GM12878 (cell line): ENCODE measurements at regions not wholly inside any gene's neighbourhood (a gene's known extent, or its start where the extent isn't known, plus 50 kb on each side); places are given as distances from the start of the nearest gene placed in this dataset.

ENCODE experiments used
- ATAC-seq: fragments of 200-7000 bp; cut with Tn5 transposase; 3 replicates; pipeline ENCODE4 v1.9.1; 2020; ENCODE audit warnings: mild to moderate bottlenecking, moderate library complexity
- BruUV-seq: library from RNA; stranded (reverse); fragments of 400-500 nt; replicated peaks from 2 replicates; lab custom pipeline; 2021; lab: Mats Ljungman, UMichigan
- CTCF ChIA-PET: fragments of 300-600 bp; sonication (Branson Sonifier 250); formaldehyde crosslinking; extraction: SDS; loops from one replicate; lab custom pipeline; 2021; ENCODE audit warnings: inconsistent platforms; lab: Yijun Ruan, JAX
- POLR2A ChIA-PET: fragments of 350-600 bp; formaldehyde crosslinking; extraction: SDS; loops from one replicate; lab custom pipeline; 2021; ENCODE audit warnings: inconsistent platforms; lab: Charles Lee
- RAD21 ChIA-PET: fragments of 300-600 bp; sonication (Branson Sonifier 250); formaldehyde crosslinking; loops from one replicate; lab custom pipeline; 2023; ENCODE audit warnings: antibody characterized with exemption; ENCODE audit not compliant: unreplicated experiment; lab: Charles Lee
- SMC1A ChIA-PET: fragments of 300-600 bp; sonication (Branson Sonifier 250); formaldehyde crosslinking; loops from one replicate; lab custom pipeline; 2023; ENCODE audit not compliant: unreplicated experiment, uncharacterized antibody; lab: Charles Lee
- DNase-seq: peaks from one replicate; pipeline ENCODE4 v3.0.0-alpha.2; 2011; ENCODE audit warnings: low read depth, low spot score
- FAIRE-seq: peaks from 3 replicates; lab custom pipeline; 2011; peaks lifted over from hg19 to GRCh38; lab: Jason Lieb, UNC
- H2AFZ ChIP-seq: 2 replicates; pipeline ENCODE4 v1.6.0; 2011; ENCODE audit warnings: low read depth, low read length, control low read depth; ENCODE audit not compliant: control insufficient read depth
- H3K27ac ChIP-seq: 2 replicates; pipeline ENCODE4 v1.5.1; 2011; ENCODE audit warnings: control low read depth; ENCODE audit not compliant: control insufficient read depth, insufficient read depth
- H3K27me3 ChIP-seq, 2 experiments: replicated peaks in 1 of 2; 2 replicates each; pipeline versions ENCODE4 v1.6.0 to v1.6.1; 2011; ENCODE audit warnings: low read length in 1 of 2; ENCODE audit not compliant: control insufficient read depth in 2 of 2, insufficient read depth in 2 of 2
- H3K36me3 ChIP-seq, 2 experiments: 2 replicates each; pipeline ENCODE4 v1.5.1; 2011; ENCODE audit warnings: low read length in 1 of 2; ENCODE audit not compliant: control insufficient read depth in 2 of 2, insufficient read depth in 2 of 2
- H3K4me1 ChIP-seq: 2 replicates; pipeline ENCODE4 v1.6.1; 2011; ENCODE audit warnings: mild to moderate bottlenecking, low read length, moderate library complexity, mixed read lengths; ENCODE audit not compliant: control insufficient read depth, insufficient read depth
- H3K4me2 ChIP-seq: 2 replicates; pipeline ENCODE4 v1.6.0; 2011; ENCODE audit warnings: control low read depth; ENCODE audit not compliant: control insufficient read depth, insufficient read depth
- H3K4me3 ChIP-seq: fragments of 200-600 bp; sonication (generic); 2 replicates; pipeline ENCODE4 v1.5.1; 2016
- H3K79me2 ChIP-seq: 2 replicates; pipeline ENCODE4 v1.6.0; 2011; ENCODE audit warnings: low read length; ENCODE audit not compliant: control insufficient read depth, insufficient read depth
- H3K9ac ChIP-seq: 2 replicates; pipeline ENCODE4 v1.8.0; 2011; ENCODE audit warnings: low read length, control low read depth, mixed read lengths; ENCODE audit not compliant: control insufficient read depth, insufficient read depth
- H3K9me3 ChIP-seq: replicated peaks from 3 replicates; pipeline ENCODE4 v1.5.1; 2011; ENCODE audit warnings: mild to moderate bottlenecking, low read length; ENCODE audit not compliant: control insufficient read depth, insufficient read depth
- H4K20me1 ChIP-seq: 2 replicates; pipeline ENCODE4 v1.6.0; 2011; ENCODE audit not compliant: control insufficient read depth, insufficient read depth
- ETV6 ChIP-seq, 2 experiments: fragments of 450-650 bp in 1 of 2; IDR thresholded peaks in 1 of 2; conservative IDR thresholded peaks in 1 of 2; 2 replicates each; pipeline ENCODE4 v1.6.1; 2014; ENCODE audit warnings: antibody characterized with exemption in 1 of 2, borderline replicate concordance in 1 of 2, low read depth in 1 of 2, mild to moderate bottlenecking in 1 of 2, moderate library complexity in 1 of 2
- FOXM1 ChIP-seq: IDR thresholded peaks from 2 replicates; pipeline ENCODE4 v1.6.1; 2012; ENCODE audit warnings: low read depth, mild to moderate bottlenecking, inconsistent platforms, low read length, moderate library complexity
- GABPA ChIP-seq: IDR thresholded peaks from 2 replicates; pipeline ENCODE4 v1.6.1; 2014; ENCODE audit warnings: antibody characterized with exemption, low read depth, mild to moderate bottlenecking, inconsistent platforms
- IKZF2 ChIP-seq, 2 experiments: fragments of 450-650 bp; IDR thresholded peaks; 2 replicates each; pipeline ENCODE4 v1.6.1; 2017; ENCODE audit warnings: mild to moderate bottlenecking in 2 of 2, moderate library complexity in 2 of 2
- KAT2A ChIP-seq: conservative IDR thresholded peaks from 2 replicates; pipeline ENCODE4 v1.6.1; 2011; ENCODE audit warnings: low read depth, low read length; ENCODE audit not compliant: control insufficient read depth
- MEF2A ChIP-seq: IDR thresholded peaks from 2 replicates; pipeline ENCODE4 v1.6.1; 2011; ENCODE audit warnings: low read depth, mild to moderate bottlenecking, low read length, moderate library complexity; ENCODE audit not compliant: insufficient read depth
- POU2F2 ChIP-seq: IDR thresholded peaks from 3 replicates; pipeline ENCODE4 v1.6.1; 2011; ENCODE audit warnings: low read depth, mild to moderate bottlenecking, low read length, borderline replicate concordance
- RB1 ChIP-seq: fragments of 450-650 bp; formaldehyde crosslinking; IDR thresholded peaks from 2 replicates; pipeline ENCODE4 v1.6.1; 2017; ENCODE audit warnings: mild to moderate bottlenecking, borderline replicate concordance
- SUPT20H ChIP-seq: IDR thresholded peaks from 2 replicates; pipeline ENCODE4 v1.6.1; 2011; ENCODE audit warnings: low read depth, mild to moderate bottlenecking, low read length, moderate library complexity, borderline replicate concordance; ENCODE audit not compliant: control insufficient read depth
- TBL1XR1 ChIP-seq: IDR thresholded peaks from 2 replicates; pipeline ENCODE4 v1.6.1; 2012; ENCODE audit warnings: low read depth, low read length, improper control_type of control experiment
- ZZZ3 ChIP-seq: IDR thresholded peaks from 2 replicates; pipeline ENCODE4 v1.6.1; 2011; ENCODE audit warnings: low read depth; ENCODE audit not compliant: control insufficient read depth, insufficient read length
- WGBS: methylation state at CpG from one replicate; pipeline ENCODE4 v1.1.6; 2016; ENCODE audit warnings: low lambda C conversion rate; ENCODE audit not compliant: insufficient replicate concordance, insufficient coverage; ENCODE audit errors: missing lambda C conversion rate; 5-methylcytosine and 5-hydroxymethylcytosine counted together
- in situ Hi-C: fragments of 300-500 bp; cut with MboI; formaldehyde crosslinking; loops from 9 replicates; pipeline ENCODE4 v1.14.3; 2018; ENCODE audit warnings: mixed read lengths
- intact Hi-C: fragments of 100-400 bp; cut with micrococcal nuclease; formaldehyde crosslinking; loops from one replicate; pipeline ENCODE4 v1.14.2; 2022; ENCODE audit not compliant: unreplicated experiment
- TF ChIP-seq, protein P1 (sequence below): fragments of 450-650 bp; IDR thresholded peaks from 2 replicates; pipeline ENCODE4 v1.6.1; 2017; ENCODE audit warnings: mild to moderate bottlenecking, moderate library complexity
- TF ChIP-seq, protein P2 (sequence below): fragments of 450-650 bp; formaldehyde crosslinking; IDR thresholded peaks from 2 replicates; pipeline ENCODE4 v1.4.0; 2020; ENCODE audit warnings: mild to moderate bottlenecking, moderate library complexity

DNA sequence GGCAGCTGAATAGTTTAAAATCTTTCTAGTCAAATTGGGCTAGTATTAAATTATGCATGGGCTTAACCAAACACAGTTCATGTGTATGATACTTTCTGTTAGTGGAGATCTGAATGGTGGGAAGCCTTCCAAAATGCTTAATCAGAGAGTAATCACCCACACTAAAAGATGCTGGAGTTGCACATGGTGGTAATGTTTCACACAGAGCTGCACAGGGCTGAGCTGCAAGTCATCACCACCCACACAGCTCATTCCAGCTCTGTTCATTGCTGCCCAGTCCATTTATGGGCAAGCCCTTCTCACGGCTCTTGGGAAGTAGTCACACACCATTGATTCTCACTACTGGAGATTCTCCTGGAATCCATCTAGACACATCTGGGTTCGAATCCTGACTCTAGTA lies 351.5 kb upstream of the KCNN2 start (continued):
- no peak for TF ChIP-seq ZZZ3

DNA sequence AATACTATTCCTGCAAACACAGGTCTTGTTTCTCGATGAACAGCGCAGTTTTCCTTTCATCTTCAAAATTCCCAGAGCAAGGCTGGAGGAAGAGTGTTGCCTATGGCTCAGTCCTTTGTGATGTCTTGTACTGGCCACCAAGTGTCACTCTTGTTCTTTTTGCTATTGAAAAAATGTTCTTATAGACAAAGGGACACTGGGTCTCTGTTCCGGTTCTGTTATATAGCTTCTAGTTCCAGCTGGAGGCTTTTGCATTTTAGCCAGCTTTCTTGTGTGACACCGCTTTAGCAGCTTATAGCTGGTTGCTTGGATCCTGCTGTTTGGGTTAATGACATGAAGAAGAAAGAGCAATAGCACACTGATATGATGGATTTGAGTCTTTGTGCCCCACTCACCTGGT lies 343.7 kb upstream of the KCNN2 start:
- Histone ChIP-seq H3K4me1 (no peaks in the 10 kb centered on the region), H3K79me2 (no peaks in the 10 kb centered on the region), H3K27me3 (no peaks in the 10 kb centered on the region), H3K9me3 (no peaks in the 10 kb centered on the region), H4K20me1 (no peaks in the 10 kb centered on the region), H3K9ac (no peak overlapping the region), H3K4me2 (no peak overlapping the region), H3K36me3 (no peaks in the 10 kb centered on the region), H3K27ac (no peak overlapping the region), H3K4me3 (no peak overlapping the region), H2AFZ (no peak overlapping the region)
- BruUV-seq: no TSS peak
- intact Hi-C loops (no loop called here), in situ Hi-C loops (no loop called here)
- no peak for DNase-seq
- 50% methylated on average over 4 of the region's 4 CpGs for WGBS
- ATAC-seq: no peak
- ChIA-PET POLR2A (interaction anchor here (0.6 kb wide), 1 partner anchor 262 kb away, joined by 7 read pairs; no protein-coding TSS in a partner anchor), RAD21 (no interaction called here), SMC1A (interaction anchor here (0.5 kb wide), 1 partner anchor 154 kb away, joined by 3 read pairs; no protein-coding TSS in a partner anchor), CTCF (interaction anchor here (0.7 to 0.8 kb wide), 2 partner anchors 211 to 432 kb away, joined by 3 read pairs; no protein-coding TSS in a partner anchor)
- FAIRE-seq: no peak
- TF ChIP-seq IKZF2 (IDR thresholded peaks at IDR 0.05) (no peak), ETV6 (conservative IDR thresholded peaks at IDR 0.05 in 1 of 2, IDR thresholded peaks at IDR 0.05 in 1 of 2; ENCODE audit: borderline replicate concordance in 1 of 2, low read depth in 1 of 2) (no peak), GABPA (no peak), KAT2A (no peak), MEF2A (no peak), POU2F2 (no peak), RB1 (no peak), FOXM1 (no peak), SUPT20H (no peak), TBL1XR1 (no peak)
- TF ChIP-seq, protein P1, sequence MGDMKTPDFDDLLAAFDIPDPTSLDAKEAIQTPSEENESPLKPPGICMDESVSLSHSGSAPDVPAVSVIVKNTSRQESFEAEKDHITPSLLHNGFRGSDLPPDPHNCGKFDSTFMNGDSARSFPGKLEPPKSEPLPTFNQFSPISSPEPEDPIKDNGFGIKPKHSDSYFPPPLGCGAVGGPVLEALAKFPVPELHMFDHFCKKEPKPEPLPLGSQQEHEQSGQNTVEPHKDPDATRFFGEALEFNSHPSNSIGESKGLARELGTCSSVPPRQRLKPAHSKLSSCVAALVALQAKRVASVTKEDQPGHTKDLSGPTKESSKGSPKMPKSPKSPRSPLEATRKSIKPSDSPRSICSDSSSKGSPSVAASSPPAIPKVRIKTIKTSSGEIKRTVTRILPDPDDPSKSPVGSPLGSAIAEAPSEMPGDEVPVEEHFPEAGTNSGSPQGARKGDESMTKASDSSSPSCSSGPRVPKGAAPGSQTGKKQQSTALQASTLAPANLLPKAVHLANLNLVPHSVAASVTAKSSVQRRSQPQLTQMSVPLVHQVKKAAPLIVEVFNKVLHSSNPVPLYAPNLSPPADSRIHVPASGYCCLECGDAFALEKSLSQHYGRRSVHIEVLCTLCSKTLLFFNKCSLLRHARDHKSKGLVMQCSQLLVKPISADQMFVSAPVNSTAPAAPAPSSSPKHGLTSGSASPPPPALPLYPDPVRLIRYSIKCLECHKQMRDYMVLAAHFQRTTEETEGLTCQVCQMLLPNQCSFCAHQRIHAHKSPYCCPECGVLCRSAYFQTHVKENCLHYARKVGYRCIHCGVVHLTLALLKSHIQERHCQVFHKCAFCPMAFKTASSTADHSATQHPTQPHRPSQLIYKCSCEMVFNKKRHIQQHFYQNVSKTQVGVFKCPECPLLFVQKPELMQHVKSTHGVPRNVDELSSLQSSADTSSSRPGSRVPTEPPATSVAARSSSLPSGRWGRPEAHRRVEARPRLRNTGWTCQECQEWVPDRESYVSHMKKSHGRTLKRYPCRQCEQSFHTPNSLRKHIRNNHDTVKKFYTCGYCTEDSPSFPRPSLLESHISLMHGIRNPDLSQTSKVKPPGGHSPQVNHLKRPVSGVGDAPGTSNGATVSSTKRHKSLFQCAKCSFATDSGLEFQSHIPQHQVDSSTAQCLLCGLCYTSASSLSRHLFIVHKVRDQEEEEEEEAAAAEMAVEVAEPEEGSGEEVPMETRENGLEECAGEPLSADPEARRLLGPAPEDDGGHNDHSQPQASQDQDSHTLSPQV: no peak
- TF ChIP-seq, protein P2, sequence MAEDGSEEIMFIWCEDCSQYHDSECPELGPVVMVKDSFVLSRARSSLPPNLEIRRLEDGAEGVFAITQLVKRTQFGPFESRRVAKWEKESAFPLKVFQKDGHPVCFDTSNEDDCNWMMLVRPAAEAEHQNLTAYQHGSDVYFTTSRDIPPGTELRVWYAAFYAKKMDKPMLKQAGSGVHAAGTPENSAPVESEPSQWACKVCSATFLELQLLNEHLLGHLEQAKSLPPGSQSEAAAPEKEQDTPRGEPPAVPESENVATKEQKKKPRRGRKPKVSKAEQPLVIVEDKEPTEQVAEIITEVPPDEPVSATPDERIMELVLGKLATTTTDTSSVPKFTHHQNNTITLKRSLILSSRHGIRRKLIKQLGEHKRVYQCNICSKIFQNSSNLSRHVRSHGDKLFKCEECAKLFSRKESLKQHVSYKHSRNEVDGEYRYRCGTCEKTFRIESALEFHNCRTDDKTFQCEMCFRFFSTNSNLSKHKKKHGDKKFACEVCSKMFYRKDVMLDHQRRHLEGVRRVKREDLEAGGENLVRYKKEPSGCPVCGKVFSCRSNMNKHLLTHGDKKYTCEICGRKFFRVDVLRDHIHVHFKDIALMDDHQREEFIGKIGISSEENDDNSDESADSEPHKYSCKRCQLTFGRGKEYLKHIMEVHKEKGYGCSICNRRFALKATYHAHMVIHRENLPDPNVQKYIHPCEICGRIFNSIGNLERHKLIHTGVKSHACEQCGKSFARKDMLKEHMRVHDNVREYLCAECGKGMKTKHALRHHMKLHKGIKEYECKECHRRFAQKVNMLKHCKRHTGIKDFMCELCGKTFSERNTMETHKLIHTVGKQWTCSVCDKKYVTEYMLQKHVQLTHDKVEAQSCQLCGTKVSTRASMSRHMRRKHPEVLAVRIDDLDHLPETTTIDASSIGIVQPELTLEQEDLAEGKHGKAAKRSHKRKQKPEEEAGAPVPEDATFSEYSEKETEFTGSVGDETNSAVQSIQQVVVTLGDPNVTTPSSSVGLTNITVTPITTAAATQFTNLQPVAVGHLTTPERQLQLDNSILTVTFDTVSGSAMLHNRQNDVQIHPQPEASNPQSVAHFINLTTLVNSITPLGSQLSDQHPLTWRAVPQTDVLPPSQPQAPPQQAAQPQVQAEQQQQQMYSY (CRISPR knock-in tag): no peak
